ENCODE measurements at regions not wholly inside any gene's neighbourhood (a gene's known extent, or its start where the extent isn't known, plus 50 kb on each side); places are given as distances from the start of the nearest gene placed in this dataset.

DNA sequence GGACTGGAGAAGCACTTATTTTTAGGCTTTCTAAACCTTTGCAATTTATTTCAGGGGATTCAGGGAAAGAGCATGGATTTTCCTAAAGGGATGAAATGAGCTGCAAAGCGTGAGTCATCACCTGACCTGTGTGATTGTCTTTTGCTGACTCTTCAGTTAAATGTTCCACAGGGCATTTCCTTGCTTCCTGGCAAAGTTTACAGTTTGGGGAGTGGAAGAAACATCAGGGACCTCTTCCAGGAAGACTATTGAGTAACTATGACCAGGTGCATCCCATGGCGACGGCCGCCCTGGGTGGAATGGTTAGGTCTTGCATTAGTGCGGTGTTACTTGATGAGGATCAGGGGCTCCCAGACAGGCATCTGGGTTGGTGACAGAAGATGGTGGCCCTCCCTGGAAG lies 79.5 kb upstream of the SIPA1L2 start:
- Histone ChIP-seq H3K79me1 (ENCODE audit: low read depth, low read length) (no peaks in the 10 kb centered on the region), H3K27ac (ENCODE audit: low read depth, low read length) (no peak overlapping the region), H2BK20ac (ENCODE audit: low read length) (no peak overlapping the region), H3K23me2 (ENCODE audit: low read depth, low read length) (no peaks in the 10 kb centered on the region), H3K36me3 (ENCODE audit: control insufficient read depth in 2 of 4, insufficient read depth in 4 of 4, low read length in 3 of 4) (no peaks in the 10 kb centered on the region), H3K4me2 (ENCODE audit: insufficient read depth in 1 of 2, low read depth in 2 of 2, low read length in 2 of 2) (no peak overlapping the region), H3K56ac (replicated peaks; ENCODE audit: insufficient read length, low read depth, low read length) (no peak overlapping the region), H2BK12ac (ENCODE audit: low read depth, low read length) (no peak overlapping the region), H3K9me3 (ENCODE audit: insufficient read depth in 2 of 2, low read depth in 1 of 2, low read length in 1 of 2) (no peaks in the 10 kb centered on the region), H4K5ac (ENCODE audit: insufficient read length, low read depth, low read length) (no peak overlapping the region), H2BK120ac (replicated peaks; ENCODE audit: low read depth, low read length) (no peak overlapping the region), H2AFZ (ENCODE audit: low read length) (no peak overlapping the region; the same call in 1 of the 2 replicates), H3K23ac (ENCODE audit: insufficient read length) (no peak overlapping the region), H3K9ac (replicated peaks in 1 of 4; ENCODE audit: extremely low read depth in 1 of 4, low read depth in 3 of 4, low read length in 3 of 4) (no peak overlapping the region), H2BK5ac (ENCODE audit: low read depth, low read length) (no peak overlapping the region), H3K18ac (ENCODE audit: extremely low read depth, low read length) (no peak overlapping the region), H3K4me1 (replicated peaks in 1 of 4; ENCODE audit: control insufficient read depth in 3 of 4, insufficient read depth in 4 of 4, low read length in 3 of 4) (no peaks in the 10 kb centered on the region), H4K20me1 (replicated peaks in 1 of 2; ENCODE audit: control insufficient read depth in 1 of 2, insufficient read depth in 2 of 2, low read length in 2 of 2) (no peaks in the 10 kb centered on the region), H2BK15ac (ENCODE audit: low read length) (no peak overlapping the region), H3K14ac (ENCODE audit: insufficient read length) (no peak overlapping the region), H4K8ac (ENCODE audit: extremely low read depth, insufficient read depth, low read length) (no peak overlapping the region), H3K4ac (replicated peaks; ENCODE audit: insufficient read length, low read depth, low read length) (no peak overlapping the region), H3K27me3 (replicated peaks in 1 of 4; ENCODE audit: control insufficient read depth in 3 of 4, extremely low read depth in 1 of 4, insufficient read depth in 3 of 4, low read length in 3 of 4) (no peaks in the 10 kb centered on the region), H4K91ac (replicated peaks; ENCODE audit: insufficient read length, low read length) (no peak overlapping the region), H3K79me2 (ENCODE audit: control insufficient read depth in 1 of 2, insufficient read depth in 2 of 2, low read length in 2 of 2) (no peaks in the 10 kb centered on the region), H3K4me3 (ENCODE audit: extremely low read depth in 1 of 4, insufficient read depth in 2 of 4, low read depth in 3 of 4, low read length in 4 of 4) (no peak overlapping the region), H2AK5ac (ENCODE audit: low read depth, low read length) (no peak overlapping the region)
- 96% methylated on average over 5 of the region's 5 CpGs; no CpG with 5 or more reads in 1 of the 2 experiments for WGBS, 2 experiments (ENCODE audit: extremely low coverage in 1 of 2, insufficient coverage in 1 of 2, insufficient read length in 1 of 2, insufficient replicate concordance in 2 of 2, low coverage in 1 of 2, low lambda C conversion rate in 2 of 2, missing lambda C conversion rate in 1 of 2)
- ChIA-PET POLR2A (ENCODE audit: partially characterized antibody) (no interaction called here), CTCF (ENCODE audit: partially characterized antibody) (interaction anchor here (1.4 kb wide), 1 partner anchor 13 kb away, joined by 5 read pairs; no protein-coding TSS in a partner anchor)
- DNase-seq (ENCODE audit: low read depth in 1 of 2, low spot score in 2 of 2) (no peak), FAIRE-seq (no peak)
- TF ChIP-seq SUZ12 (IDR thresholded peaks at IDR 0.05; ENCODE audit: low read length): no peak

Data from H1 (cell line).